ENCODE measurements at regions not wholly inside any gene's neighbourhood (a gene's known extent, or its start where the extent isn't known, plus 50 kb on each side); places are given as distances from the start of the nearest gene placed in this dataset.

- TF ChIP-seq CTCF (conservative IDR thresholded peaks at IDR 0.05) (no peak), ZFX (IDR thresholded peaks at IDR 0.05) (no peak)
These were observed 458.0 kb upstream of the RIOK2 start for GRCh38 chr5:97641081-97641480.

Measured in C4-2B (cell line).